Epithelial cell of proximal tubule (primary cell): ENCODE measurements at regions not wholly inside any gene's neighbourhood (a gene's known extent, or its start where the extent isn't known, plus 50 kb on each side); places are given as distances from the start of the nearest gene placed in this dataset.

ENCODE experiments used
- DNase-seq: peaks from one replicate; pipeline ENCODE4 v3.0.0-alpha.2; 2011; ENCODE audit warnings: low read depth
- H3K4me3 ChIP-seq: 2 replicates; pipeline ENCODE4 v1.5.1; 2011; ENCODE audit warnings: low read depth, mild to moderate bottlenecking, low read length
- TF ChIP-seq, protein P1 (sequence below): conservative IDR thresholded peaks from 2 replicates; pipeline ENCODE4 v1.5.1; 2012; ENCODE audit warnings: low read depth, mild to moderate bottlenecking, low read length

DNA sequence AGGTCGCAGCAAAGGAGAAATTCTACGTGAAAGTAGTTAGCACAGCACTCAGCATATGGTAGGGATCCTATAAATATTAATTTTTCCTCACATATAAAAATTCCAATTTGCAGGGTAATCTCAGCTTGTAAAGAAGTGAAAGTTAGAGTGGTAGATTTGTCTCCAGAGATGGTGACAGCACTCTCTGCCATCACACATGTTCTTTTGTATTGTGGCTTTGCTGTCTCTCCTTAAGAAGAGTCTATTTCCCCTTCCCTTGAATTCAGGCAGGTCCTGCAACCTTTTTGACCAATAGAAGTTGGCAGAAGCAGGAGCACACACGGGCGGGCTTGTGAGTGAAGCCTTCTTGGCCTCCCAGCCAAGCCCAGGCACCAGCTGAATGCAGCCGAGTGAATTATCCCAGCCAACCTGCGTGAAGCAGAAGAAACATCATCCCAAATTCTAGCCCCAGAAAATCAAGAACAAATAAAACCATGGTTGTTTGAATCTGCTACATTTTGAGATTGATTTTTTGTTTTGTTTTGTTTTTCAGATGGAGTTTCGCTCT is 107.8 kb upstream of the COPS8 start:
- TF ChIP-seq, protein P1, sequence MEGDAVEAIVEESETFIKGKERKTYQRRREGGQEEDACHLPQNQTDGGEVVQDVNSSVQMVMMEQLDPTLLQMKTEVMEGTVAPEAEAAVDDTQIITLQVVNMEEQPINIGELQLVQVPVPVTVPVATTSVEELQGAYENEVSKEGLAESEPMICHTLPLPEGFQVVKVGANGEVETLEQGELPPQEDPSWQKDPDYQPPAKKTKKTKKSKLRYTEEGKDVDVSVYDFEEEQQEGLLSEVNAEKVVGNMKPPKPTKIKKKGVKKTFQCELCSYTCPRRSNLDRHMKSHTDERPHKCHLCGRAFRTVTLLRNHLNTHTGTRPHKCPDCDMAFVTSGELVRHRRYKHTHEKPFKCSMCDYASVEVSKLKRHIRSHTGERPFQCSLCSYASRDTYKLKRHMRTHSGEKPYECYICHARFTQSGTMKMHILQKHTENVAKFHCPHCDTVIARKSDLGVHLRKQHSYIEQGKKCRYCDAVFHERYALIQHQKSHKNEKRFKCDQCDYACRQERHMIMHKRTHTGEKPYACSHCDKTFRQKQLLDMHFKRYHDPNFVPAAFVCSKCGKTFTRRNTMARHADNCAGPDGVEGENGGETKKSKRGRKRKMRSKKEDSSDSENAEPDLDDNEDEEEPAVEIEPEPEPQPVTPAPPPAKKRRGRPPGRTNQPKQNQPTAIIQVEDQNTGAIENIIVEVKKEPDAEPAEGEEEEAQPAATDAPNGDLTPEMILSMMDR = no peak
- no peak for DNase-seq
- H3K4me3 ChIP-seq = no peak overlapping the region

DNA sequence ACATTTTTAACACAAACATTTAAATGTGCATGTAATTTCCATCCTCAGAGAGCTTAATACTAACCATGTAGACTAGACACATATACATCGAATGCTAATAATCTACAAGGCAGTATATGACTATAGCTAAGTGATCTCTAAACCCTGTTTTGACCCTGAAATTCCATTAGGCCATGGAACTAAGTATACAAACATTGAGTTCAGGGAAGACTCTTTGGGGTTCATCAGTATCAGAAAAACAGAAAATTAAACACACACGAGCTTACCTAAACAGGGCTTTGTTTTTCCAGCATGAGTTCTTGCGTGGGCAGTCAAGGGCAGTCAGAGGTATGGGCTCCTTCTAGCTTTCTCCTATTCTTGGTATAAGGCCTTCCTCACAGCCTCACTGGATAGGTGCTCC is 106.0 kb upstream of the COPS8 start:
- DNase-seq = no peak
- TF ChIP-seq, protein P1 = no peak
- H3K4me3 ChIP-seq = no peak overlapping the region

DNA sequence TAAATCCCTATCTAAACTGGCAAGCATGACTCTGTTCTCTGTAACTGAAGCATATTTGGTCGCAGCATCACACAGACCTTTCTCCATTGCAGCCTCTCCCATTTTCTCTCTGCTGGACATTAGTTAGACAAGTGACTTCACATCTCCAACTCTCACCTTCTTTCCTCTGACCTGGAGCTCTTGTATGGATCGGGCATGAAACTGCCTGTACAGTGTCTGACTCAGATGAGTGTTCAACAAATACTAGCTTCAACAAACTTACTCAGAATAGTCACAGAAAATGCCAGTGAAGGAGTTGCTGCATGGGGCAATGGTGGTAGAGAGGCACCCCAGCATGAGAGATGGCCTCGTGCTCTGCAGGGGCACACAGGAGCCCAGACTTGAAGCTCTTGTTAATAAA is 104.7 kb upstream of the COPS8 start:
- no peak for DNase-seq
- TF ChIP-seq, protein P1 = no peak
- no peak overlapping the region for H3K4me3 ChIP-seq

DNA sequence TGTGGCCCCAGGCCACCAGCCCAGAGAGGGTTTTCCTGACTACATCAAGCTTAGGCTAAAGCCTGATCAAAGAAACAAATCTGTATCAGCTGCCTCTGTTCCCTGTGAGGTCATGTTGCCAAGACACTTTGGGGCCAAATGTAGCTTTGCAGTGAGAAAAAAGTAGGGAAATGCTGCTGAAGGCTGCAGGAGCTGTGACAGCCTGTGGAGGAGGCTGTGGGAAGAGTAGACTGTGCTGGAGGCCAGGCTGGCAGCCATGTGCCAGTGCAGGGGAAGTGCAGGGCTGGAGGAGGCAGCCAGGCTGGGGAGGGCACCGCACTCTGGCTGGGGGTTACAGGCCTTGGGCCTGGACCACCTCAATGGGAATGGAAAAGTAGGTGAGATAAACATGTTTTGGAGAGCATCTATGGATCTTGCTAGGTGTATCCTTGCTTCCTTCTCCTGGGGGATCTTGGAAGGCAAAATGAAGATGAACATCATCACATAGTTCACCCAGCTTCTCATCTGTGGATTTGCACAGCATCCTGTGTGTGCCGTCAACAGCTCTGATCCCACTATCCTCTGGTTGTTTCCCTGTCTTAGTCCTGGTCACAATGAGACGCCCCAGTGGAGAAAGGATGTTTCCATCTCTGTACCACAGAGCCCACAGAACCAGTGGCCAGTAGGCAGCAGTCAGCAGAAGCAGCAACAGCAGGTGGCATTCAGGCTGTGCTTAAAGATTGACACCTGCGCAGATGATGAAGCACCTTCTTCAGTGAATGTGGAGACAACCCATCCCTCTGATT is 103.8 kb upstream of the COPS8 start:
- TF ChIP-seq, protein P1 = no peak
- no peak overlapping the region for H3K4me3 ChIP-seq
- DNase-seq = no peak

DNA sequence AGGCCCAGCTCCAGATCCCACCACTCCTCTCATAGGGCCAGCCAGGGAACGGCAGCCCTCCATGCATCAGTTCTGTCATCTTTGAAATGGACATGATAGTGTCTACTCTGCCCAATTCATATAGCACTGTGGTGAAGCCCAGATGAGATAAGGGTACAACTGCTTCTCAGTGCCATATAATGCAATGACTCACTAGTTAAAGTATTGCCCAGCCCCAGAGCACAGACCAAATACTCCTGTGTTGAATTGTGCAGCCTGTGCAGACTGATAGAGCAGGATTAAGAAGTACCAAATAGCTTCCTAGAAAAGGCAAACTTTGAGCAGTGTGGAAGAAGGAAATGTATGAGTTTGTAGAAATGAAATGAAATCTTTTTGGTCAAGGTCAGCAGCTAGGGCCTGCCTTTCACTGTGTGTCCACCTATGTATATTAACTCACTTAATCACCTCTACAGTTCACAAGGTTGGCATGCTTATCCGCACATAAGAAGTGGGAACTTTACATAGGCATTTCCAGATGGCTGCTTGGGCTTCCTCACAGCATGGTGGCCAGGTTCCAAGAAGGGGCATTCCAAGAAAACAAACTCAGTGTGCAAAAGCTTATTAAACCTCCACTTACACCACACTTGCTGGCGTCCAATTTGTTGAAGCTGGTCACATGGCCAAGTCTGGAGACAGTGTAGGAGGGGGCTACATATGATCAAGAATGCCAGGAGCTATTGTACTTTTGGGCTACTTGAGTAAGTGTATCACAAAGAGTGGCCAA is 102.8 kb upstream of the COPS8 start:
- no peak for DNase-seq
- TF ChIP-seq, protein P1 = no peak
- no peak overlapping the region for H3K4me3 ChIP-seq

DNA sequence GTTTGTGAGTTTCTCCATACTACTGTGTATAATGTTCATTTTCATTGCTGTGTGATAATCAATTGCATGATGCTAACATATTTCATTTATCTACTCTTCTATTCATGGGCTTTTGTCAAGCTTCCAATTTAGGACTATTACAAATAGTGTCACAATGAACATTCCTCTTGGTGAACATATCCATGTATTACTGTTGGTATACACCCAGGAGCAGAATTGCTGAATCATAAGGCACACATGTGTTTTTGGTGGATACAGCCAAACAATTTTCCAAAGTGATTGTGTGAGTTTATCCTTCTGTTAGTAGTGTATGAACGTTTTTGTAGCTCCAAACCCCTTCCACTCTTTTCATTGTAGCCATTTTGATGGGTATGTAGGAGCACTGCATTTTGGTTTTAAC is 101.6 kb upstream of the COPS8 start:
- DNase-seq = no peak
- TF ChIP-seq, protein P1 = no peak
- no peak overlapping the region for H3K4me3 ChIP-seq
